Stimulated activated CD8-positive, alpha-beta memory T cell treated with anti-CD3 and anti-CD28 coated beads, Interleukin-2, amount 100 ng/mL, for 48 hours (primary cell): ENCODE measurements at regions not wholly inside any gene's neighbourhood (a gene's known extent, or its start where the extent isn't known, plus 50 kb on each side); places are given as distances from the start of the nearest gene placed in this dataset.

Experiments
- DNase-seq, 2 donors: peaks; one replicate each; pipeline ENCODE4 v3.0.0-alpha.2; 2020; ENCODE audit warnings: low read depth in 2 of 2

DNA sequence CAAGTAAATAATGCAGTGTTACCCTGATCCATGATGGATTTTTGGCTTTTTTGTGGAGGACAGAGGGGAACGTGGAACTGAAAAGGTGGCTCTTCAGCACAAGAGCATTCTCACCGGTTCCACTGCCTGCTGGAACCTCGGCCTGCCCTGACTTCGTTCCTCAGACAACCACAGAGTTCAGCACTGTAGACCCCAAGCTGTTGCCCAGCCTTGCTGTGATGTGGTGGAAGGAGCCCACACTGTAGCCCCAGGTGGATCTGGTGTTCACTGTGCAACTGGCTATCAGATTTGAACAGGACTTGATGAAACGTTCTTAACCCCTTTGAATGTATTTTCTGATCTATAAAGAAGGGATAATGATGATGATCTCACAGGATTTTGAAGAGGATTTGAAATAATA, 293.5 kb downstream of the TRIB2 start:
- no peak for DNase-seq

DNA sequence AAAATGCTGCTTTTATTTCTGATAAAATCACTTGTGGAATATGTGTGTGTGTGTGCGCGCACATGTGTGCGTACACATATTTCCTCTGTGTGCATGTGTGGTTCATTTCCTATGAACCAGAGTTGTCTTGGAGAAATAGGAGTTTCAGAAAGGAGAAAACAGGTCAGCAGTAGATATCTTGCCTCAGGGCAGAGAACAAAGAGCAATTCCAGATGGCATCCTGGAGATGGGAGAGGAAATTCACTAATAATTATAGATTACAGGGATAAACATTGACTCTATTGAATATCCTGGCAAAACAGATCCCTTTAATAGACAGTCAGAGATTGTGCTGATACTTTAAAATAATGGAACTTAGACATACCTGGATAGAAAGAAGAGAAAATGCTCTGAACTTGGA, 298.0 kb downstream of the TRIB2 start:
- no peak for DNase-seq

DNA sequence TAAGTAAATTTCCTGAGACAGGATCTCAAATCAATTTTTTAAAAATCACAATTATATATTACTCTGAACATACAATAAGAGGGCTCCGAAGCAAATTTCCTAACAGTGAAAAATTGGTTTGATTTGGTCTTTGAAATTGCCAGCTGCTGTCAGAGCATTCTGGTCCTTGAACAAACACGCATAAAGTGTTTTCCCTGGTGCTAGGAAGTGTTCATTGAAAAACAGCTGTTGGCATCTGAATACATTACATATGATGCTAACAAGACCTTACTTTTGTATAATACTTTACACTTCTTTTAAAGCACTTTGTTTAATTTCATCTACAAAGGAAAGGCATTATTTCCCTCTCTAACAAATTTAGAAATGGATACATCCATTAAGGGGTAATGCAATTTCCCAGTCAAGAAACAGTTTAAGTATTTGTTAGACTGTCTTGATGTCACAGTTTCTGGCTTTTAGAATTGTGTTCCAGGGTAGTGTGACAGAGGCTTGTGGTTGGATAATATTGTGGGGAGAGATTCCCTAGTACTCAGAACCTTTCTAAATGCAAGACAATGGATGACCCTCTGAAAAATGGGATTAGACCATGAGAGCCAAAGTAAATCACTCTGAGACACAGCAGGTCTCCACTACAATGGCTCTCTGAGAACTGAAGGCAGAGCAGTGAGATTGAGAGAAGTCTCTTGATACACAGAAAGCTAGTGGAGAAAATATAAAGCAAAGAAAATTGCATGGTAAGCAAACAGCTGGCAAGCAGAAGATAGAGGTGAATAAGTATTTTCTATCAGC, 299.0 kb downstream of the TRIB2 start:
- no peak for DNase-seq

DNA sequence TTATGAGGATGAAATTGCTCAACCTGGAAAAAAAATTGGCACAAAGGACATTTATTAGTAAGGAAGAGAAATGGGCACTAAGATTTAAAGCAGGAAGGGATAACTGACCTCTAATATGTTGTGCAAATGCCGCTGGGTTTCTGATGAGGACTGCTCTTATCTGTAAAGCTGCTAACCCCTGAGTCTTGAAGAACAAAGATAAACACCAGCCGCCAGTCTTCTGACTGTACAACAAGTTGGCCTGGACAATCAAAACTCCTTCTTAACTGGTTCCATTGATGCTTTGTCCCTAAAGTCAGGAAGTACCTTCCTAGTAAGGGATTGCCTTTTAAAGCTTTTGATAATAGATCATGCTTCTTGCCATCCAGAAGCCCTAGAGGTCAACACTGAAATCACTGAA, 301.8 kb downstream of the TRIB2 start:
- no peak for DNase-seq

DNA sequence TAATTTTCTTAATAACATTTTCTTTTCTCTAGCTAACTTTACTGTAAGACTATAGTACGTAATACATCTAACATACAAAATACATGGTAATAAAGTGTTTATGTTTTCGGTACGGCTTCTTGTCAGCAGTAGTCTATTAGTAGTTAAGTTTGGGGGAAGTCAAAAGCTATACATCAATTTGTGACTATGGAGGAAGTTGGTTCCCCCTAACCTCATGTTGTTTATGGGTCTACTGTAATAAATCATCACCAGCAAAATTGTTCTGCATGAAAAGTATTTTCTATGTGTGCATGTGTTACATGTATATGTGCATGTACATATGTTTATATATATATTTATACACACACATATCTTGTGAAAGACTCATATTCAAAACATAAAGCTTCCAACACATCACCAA, 303.0 kb downstream of the TRIB2 start:
- no peak for DNase-seq

DNA sequence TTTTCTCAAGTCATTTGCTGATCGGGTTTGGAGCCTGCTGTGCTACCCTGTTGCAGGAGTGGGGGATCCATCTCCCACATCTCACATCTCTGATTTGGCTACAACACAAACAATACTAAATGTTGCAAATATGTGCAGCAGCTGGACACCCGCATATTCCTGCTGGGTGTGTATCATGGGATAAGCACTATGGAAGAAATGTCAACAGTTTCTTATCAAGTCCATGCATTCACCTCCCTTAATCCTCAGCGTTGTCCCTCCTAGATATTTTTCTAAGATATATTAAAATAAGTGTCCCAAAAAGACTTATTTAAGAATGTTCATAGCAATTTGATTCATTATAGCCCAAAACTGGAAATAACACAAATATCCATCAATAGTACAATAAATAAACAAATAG, 303.7 kb downstream of the TRIB2 start:
- DNase-seq = no peak

DNA sequence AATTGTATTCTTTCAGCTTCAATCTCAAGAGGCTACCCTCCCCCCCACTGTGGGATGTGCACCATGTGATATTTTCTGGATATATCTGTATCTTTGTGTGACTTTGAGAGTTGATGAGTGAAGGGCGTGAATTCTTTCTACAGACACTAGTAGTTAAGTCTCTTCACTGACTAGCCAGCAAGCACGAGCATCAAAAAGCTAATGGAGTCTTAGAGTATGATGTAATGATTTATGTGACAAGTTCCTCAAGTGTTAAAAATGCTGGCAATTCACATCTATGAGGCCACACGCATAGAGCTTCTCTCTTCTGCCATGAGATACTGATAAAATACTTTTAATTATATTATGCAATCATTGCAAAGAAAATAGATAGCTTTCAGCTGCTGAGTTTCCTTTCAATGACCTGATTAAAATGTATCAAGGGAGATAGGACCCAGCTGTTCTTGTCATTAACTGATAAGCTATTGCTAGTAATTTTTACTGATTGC, 304.8 kb downstream of the TRIB2 start:
- no peak for DNase-seq

DNA sequence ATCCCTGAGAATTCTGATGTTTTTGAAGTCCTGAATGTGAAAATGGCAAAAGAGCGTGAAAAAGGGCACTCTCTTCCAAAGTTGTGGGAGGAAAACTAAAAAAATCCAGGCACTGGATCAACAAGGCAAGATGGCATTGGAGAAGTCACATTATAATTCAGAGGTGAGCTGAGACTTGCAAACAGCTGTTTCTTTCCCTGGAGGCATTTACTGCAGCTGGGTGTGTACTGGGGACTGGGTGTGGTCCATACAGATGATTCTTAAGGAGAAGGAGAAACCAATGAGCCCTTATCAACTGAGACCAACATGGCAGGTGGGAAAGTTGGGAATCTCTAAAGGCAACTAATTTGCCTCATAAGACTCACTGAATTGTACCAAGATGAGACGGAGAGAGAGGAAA, 313.9 kb downstream of the TRIB2 start:
- DNase-seq = no peak

DNA sequence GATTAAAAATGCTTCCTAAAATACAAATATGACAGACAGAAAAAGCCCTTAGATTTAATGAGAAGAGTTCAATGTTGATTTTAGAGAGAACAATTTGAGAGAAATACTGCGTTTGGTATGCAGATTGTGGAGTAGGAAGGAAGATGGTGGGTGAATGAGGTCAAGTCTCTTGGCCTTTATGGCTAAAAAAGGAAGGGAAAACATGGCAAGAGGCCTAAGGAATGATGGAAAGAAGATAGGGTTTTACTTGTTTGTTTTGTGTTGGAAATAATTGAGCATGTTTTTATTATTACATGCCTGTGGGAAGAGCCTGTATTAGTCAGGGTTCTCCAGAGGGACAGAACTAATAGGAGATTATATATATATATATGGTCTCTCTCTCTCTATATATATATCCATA, 318.1 kb downstream of the TRIB2 start:
- DNase-seq = no peak

DNA sequence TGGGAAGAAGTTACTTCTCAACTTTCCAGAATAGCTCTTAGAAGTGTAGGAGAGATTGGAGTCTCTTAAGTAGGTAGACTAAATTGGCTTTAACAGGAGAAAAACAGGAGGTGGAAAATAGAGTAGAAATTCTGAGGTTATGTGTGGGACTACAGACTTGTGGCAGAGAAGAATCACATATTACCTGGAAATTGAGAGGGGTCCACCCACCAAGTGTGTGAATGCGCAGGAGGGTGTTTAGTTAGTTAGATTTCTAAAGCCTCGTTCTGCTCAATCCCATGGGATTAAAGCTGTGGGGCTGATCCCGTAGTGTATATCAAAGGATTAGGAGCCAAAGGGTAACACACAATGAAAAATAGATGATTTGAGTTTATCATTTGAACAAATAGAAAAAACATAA, 319.1 kb downstream of the TRIB2 start:
- no peak for DNase-seq

DNA sequence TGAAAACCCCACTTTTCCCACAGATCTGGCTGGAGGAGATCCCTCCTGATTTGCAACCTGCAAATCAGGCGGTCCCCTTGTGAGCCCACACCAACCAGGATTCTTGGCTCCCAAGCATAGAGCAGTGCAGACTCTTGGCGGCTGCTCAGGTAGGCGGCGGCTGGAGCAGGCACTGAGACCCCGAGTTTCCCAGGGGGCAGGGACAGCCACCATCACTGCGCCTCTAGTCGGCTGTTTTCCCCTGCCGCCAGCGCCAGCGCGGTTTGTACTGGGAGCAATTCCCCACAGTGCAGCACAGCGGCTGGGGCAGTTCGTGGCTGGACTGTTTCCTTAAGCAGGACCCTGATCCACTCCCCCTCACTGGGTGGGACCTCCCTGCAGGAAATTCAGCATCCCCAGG, 323.3 kb downstream of the TRIB2 start:
- DNase-seq = no peak

DNA sequence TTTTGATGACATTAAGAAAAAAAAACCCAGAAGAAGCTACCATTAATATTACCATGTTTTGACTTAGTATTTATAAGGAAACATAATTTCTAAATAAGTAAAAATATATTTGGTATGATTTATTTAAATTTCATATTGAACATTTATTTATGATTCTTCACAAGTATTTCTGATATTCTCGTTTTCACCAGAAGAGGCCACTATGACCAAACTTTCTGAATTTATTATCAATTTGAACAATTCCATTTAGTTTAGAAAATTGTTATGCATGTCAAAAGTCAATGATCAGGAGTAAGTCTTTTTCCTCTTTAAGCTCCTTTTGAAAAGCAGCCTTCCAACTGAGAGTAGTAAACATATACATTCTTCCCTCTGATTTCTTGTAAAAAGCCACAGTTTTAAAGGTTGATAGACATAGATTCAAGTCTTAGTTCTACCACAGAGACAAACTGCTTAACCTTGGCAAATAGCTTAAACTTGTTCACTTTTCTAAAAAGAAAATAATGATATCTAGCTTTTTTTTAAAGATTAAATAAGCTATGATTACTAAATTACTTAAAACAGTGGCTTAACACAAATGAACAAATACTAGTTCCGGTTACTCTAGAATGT, 329.9 kb downstream of the TRIB2 start:
- no peak for DNase-seq

DNA sequence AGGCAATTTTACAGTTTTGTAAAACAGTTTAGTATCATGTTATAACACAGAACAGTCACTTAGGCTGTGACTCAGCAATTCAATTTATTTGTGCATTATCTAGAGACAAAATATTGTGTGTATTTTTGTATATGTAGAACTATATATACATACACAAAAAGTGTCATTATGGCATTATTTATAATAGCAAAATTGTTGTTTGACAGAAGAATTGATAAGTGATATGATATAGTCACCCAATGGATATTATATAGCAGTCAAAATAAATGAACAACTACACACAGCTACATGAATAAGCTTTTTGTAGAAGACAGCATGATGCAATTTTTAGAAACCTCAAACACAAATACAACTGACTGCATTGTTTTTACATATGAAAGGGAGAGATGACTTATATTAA, 334.0 kb downstream of the TRIB2 start:
- no peak for DNase-seq

DNA sequence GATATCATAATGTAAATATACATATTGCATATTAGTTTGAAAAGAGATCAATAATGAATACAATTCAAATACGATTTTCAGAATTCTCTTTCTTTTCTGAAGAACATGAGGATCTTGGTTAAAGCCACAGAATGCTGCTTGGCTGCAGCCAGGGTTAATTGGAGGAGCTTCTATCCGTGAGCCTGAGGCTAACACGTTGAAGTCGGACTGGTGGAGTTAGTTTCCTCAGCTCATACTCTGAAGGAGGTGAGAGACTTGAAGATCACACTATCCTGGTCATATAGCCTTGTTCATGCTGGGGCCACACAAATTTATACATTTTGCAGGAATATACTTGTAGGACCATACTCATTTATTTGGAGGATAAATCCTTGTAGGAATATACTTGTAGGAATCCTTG, 335.8 kb downstream of the TRIB2 start:
- DNase-seq = no peak

DNA sequence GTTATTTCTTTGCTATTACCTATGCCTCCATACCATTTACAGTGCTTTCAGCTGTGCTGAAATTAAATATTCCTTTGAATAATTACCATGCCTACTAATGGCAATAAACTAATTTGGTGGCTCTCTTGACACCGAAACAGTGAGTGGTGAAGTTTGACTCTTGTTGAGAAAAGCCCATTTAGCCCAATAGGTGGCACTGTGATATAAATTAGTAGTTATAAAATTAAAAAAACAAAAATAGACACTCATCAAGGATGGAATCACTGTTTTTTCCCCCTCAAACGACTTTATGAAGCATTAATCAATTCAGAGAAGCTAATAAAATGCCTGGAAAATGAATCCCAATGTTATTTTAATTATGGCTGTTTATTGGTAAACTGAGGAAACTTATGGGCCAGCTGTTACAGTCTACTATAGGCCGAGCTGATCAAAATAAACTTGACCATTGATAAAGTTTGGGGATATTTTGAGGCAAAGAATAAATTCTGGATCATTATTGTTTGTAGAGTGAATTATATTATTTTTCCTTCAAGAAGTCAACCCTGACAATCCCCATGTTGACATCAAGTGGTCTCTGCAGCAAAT, 339.6 kb downstream of the TRIB2 start:
- no peak for DNase-seq

DNA sequence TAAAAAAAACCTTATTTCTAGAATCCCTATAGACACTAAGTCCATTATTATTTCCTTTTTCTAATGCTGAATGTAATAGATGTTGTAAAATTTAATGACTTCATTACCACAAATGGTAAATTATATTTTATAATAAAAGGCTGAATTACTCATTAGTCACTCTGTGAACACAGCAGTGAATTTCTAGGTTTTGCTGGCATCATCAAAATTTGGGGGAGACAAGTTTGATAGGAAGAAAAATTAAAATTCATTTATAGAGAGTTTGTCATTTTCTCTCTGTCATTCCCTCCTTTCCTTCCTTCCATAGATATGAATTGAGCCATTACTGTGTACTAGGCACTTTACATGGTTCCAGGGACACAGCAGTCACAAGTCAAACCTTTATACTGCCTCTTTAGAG, 340.9 kb downstream of the TRIB2 start:
- no peak for DNase-seq

DNA sequence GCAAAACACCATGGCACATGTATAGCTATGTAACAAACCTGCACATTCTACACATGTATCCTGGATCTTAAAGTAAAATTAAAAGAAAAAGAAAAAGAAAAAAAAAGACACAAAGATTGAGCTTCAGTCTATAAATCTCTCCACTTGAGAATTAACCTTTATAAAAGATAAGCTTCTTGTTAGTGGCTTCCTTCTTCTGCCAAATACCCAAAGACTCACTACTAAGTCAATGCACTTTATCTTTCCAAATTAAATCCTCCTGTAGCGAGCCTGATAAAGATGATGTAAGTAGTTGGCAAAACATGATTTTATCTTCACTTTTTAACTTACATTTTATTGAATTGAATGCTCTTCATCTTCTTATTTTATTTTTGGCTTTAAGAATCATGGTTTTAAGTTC, 349.9 kb downstream of the TRIB2 start:
- no peak for DNase-seq

DNA sequence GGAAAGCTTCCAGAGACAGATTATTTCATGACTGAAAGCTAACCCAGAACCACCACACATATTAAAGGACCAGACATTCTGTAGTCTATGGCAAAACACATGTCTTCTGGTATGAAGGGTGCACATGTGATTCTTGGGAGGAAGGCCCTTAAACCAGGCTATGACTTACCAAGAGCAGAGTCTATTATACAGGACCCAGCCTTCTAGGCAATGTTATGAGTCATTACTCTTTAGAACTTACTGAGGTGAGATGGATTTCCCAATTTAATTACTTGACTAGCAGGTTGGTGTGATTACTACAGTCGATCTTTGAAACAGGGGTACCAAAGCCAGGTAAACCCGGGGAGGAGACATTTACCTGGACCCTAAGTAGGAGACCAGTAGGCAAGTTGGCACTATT, 350.8 kb downstream of the TRIB2 start:
- no peak for DNase-seq

DNA sequence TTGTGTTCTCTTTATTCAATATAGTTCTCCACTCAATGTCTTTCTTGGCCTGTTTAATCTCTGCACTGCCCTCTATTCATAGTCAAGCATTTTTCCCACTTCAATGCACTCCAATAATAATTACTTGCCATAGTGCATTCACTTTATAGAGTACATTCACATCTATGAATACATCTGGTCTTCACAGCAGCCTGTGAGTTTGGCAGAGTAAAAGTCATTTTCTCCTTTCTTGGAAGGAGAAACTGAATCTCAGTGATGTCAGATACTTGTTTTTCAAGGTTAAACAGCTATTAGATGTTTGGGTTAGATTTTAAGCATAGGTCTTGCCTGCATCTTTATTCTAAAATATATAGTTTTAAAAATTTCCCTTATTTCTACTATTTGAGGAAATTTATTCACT, 373.2 kb downstream of the TRIB2 start:
- DNase-seq = no peak

DNA sequence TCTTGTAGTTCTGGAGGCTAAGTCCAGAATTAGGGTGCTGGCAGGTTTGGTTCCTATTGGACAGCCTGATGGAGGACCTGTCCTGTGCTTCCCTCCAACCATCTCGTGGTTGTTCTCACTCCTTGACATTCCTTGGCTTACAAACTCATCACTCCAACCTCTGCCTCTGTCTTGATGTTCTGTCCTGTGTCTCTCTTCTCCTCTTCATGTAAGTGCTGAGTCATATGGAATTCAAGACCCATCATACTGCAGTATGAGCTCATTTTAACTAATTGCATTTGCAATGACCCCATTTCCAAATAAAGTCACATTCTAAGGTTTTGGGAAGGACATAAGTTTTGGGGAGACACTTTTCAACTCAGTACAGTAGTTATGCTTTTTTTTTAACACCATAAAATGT, 374.7 kb downstream of the TRIB2 start:
- no peak for DNase-seq

DNA sequence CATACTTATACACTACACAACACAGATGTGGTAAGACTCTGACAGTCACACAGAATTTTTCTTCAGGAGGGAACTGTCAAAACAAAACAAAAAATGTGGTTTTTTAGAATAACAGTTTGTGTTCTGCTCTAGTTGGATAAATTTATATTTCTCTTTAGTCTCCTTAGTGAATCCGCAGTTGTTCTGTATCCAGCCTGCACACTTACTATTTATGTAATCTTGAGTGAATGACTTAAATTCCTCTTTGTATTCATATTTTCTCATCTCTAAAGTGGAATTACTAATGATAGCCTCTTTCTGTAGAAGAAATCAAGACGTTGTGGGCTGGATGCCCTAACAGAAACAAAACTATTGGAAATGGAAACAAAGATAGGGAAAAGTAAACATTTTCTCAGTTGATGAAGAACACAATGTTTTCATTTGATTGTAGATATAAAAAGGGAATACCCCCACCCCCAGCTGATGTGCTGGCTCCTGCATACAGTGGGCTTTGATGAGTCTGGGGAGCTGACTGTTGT, 375.2 kb downstream of the TRIB2 start:
- DNase-seq = no peak

DNA sequence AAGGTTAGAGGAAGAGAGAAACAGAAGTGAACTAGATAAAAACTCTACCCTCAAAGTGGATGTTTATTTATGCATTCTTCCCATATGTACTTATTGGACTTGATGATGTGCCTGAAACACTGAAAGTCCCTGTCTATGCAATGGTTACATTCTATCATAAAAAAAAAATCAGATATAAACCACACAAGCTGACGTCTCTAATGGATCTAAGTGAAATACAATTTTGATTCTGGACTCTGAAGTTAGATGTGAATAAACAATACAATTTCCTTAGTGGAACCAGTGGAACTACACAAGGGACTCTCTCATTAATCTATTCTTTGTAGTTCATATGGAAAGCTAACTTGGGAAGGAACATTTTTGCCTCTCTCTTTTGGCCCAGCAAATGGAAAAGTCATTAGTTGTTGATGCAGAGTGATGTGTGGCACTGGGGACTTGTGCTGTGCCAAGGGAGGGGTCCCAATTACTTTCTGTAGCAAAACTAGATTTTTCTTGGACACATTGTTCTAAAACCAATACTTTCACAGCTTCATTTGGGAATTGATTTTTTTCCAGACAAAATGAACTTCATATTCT, 376.8 kb downstream of the TRIB2 start:
- DNase-seq = no peak
